ENCODE measurements at regions not wholly inside any gene's neighbourhood (a gene's known extent, or its start where the extent isn't known, plus 50 kb on each side); places are given as distances from the start of the nearest gene placed in this dataset.

DNA sequence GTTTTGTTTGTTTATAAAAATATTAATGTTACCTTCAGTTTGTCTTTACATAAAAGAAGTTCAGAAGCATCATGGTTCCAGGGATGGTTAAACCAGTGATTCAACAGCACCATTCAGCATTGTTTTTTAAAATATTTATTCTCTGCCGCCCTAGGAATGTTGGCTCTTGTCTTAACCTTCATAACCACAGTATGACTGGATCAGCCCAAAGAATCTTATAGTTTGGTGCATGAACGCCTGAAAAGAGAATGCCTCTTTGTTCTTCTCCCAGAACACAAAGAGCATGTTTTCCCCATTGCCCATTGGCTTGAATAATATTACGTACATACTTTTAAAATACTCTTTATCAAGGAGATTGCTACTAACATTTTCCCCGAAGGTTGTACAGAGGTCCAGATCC is 413.4 kb downstream of the ANXA1 start:
- Histone ChIP-seq H3K9me2 (ENCODE audit: insufficient read depth, low read length) (no peaks in the 10 kb centered on the region), H3K4me3 (ENCODE audit: low read depth, low read length, poor library complexity, severe bottlenecking) (no peak overlapping the region), H3K9me3 (ENCODE audit: low read length) (no peaks in the 10 kb centered on the region), H4K20me1 (ENCODE audit: insufficient read depth, low read length) (no peaks in the 10 kb centered on the region), H3K4me2 (ENCODE audit: low read length) (no peak overlapping the region), H3K36me3 (ENCODE audit: insufficient read depth, low read length) (no peaks in the 10 kb centered on the region), H2AFZ (ENCODE audit: low read length) (no peak overlapping the region), H3K4me1 (ENCODE audit: insufficient read depth, low read length, poor library complexity, severe bottlenecking) (no peaks in the 10 kb centered on the region), H3K79me2 (ENCODE audit: insufficient read depth, low read depth, low read length) (no peaks in the 10 kb centered on the region), H3K27ac (ENCODE audit: low read depth, low read length, poor library complexity, severe bottlenecking) (no peak overlapping the region)
- POLR2A ChIA-PET, result no interaction called here
- intact Hi-C loops (cut with micrococcal nuclease; ENCODE audit: unreplicated experiment), result no loop called here
- TF ChIP-seq EZH2phosphoT487 (IDR thresholded peaks at IDR 0.05; ENCODE audit: borderline replicate concordance, low read depth, low read length), result no peak
- TF ChIP-seq, protein P1, sequence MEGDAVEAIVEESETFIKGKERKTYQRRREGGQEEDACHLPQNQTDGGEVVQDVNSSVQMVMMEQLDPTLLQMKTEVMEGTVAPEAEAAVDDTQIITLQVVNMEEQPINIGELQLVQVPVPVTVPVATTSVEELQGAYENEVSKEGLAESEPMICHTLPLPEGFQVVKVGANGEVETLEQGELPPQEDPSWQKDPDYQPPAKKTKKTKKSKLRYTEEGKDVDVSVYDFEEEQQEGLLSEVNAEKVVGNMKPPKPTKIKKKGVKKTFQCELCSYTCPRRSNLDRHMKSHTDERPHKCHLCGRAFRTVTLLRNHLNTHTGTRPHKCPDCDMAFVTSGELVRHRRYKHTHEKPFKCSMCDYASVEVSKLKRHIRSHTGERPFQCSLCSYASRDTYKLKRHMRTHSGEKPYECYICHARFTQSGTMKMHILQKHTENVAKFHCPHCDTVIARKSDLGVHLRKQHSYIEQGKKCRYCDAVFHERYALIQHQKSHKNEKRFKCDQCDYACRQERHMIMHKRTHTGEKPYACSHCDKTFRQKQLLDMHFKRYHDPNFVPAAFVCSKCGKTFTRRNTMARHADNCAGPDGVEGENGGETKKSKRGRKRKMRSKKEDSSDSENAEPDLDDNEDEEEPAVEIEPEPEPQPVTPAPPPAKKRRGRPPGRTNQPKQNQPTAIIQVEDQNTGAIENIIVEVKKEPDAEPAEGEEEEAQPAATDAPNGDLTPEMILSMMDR (conservative IDR thresholded peaks at IDR 0.05; ENCODE audit: low read length), result no peak
- no TSS peak for BruUV-seq (replicated peaks)
- CTCF ChIA-PET (ENCODE audit: unreplicated experiment), result no interaction called here
- no peak for DNase-seq (ENCODE audit: low spot score)

DNA sequence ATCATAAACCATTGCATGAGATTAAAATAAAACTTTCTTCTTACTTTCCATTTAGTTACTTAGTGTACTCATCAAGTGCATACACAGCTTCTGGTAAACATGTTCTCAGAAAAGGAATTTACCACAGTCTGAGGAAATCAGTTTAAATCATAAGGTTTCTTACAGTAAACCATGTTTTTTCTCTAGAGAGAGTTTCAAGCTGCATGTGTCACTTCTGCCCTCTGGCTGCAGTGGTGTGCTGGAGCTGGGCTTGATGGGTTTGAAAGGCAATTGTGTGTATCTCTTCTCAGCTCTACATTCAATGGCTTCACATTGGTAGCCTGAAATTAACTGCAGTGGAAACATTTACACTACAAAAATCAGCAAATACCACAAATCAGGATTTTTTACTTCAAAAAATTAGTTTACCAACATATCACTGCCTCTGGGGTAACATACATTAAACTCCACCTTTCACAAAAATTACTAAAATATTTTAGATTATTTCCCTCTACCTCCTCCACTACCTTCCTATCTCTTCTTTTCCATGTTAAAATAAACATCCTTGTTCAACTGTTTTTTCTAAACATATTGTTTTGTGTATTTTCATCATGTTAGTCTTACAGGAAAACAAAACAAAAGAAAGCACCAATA is 414.3 kb downstream of the ANXA1 start:
- no TSS peak for BruUV-seq (replicated peaks)
- H4K20me1 ChIP-seq (ENCODE audit: insufficient read depth, low read length), result no peaks in the 10 kb centered on the region
- DNase-seq (ENCODE audit: low spot score), result no peak

DNA sequence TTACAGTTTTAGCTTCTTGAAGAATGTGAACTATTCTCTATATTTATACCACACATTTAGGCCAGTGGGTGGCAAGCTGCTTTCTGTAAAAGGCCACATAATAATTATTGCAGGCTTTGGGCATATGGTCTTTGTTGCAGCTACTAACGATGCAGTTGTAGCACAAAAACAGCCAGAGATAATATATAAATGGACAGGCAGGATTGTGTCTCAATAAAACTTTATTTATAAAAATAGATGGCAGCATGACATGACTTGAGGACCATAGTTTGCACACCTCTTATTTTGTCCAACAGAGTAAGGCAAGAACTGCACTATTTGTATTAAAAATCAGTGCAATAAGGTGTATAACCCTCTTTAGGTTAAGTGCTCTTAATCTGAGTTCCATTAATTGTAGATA is 415.0 kb downstream of the ANXA1 start:
- Histone ChIP-seq H3K9me2 (ENCODE audit: insufficient read depth, low read length) (no peaks in the 10 kb centered on the region), H3K27ac (ENCODE audit: low read depth, low read length, poor library complexity, severe bottlenecking) (no peak overlapping the region), H3K9me3 (ENCODE audit: low read length) (no peaks in the 10 kb centered on the region), H3K4me2 (ENCODE audit: low read length) (no peak overlapping the region), H3K79me2 (ENCODE audit: insufficient read depth, low read depth, low read length) (no peaks in the 10 kb centered on the region), H3K36me3 (ENCODE audit: insufficient read depth, low read length) (no peaks in the 10 kb centered on the region), H3K4me3 (ENCODE audit: low read depth, low read length, poor library complexity, severe bottlenecking) (no peak overlapping the region), H4K20me1 (ENCODE audit: insufficient read depth, low read length) (no peaks in the 10 kb centered on the region), H3K4me1 (ENCODE audit: insufficient read depth, low read length, poor library complexity, severe bottlenecking) (no peaks in the 10 kb centered on the region), H2AFZ (ENCODE audit: low read length) (no peak overlapping the region)
- DNase-seq (ENCODE audit: low spot score), result no peak
- ChIA-PET CTCF (ENCODE audit: unreplicated experiment) (no interaction called here), POLR2A (no interaction called here)
- BruUV-seq (replicated peaks), result no TSS peak
- intact Hi-C loops (cut with micrococcal nuclease; ENCODE audit: unreplicated experiment), result no loop called here
- TF ChIP-seq, protein P1 (conservative IDR thresholded peaks at IDR 0.05; ENCODE audit: low read length), result no peak
- no peak for TF ChIP-seq EZH2phosphoT487 (IDR thresholded peaks at IDR 0.05; ENCODE audit: borderline replicate concordance, low read depth, low read length)

More for the DNA sequence above, 414.3 kb downstream of the ANXA1 start:
- CTCF ChIA-PET (ENCODE audit: unreplicated experiment), result no interaction called here
- H3K4me1 ChIP-seq (ENCODE audit: insufficient read depth, low read length, poor library complexity, severe bottlenecking), result no peaks in the 10 kb centered on the region
- H3K27ac ChIP-seq (ENCODE audit: low read depth, low read length, poor library complexity, severe bottlenecking), result no peak overlapping the region
- no peak overlapping the region for H3K4me3 ChIP-seq (ENCODE audit: low read depth, low read length, poor library complexity, severe bottlenecking)
- intact Hi-C loops (cut with micrococcal nuclease; ENCODE audit: unreplicated experiment), result no loop called here
- no peaks in the 10 kb centered on the region for H3K36me3 ChIP-seq (ENCODE audit: insufficient read depth, low read length)
- no peaks in the 10 kb centered on the region for H3K9me2 ChIP-seq (ENCODE audit: insufficient read depth, low read length)
- TF ChIP-seq EZH2phosphoT487 (IDR thresholded peaks at IDR 0.05; ENCODE audit: borderline replicate concordance, low read depth, low read length), result no peak
- TF ChIP-seq, protein P1 (conservative IDR thresholded peaks at IDR 0.05; ENCODE audit: low read length), result 0 out of 2 replicates have a peak, but pooled peaks have one; percentile 30
- no peaks in the 10 kb centered on the region for H3K79me2 ChIP-seq (ENCODE audit: insufficient read depth, low read depth, low read length)
- H3K9me3 ChIP-seq (ENCODE audit: low read length), result no peaks in the 10 kb centered on the region
- H3K4me2 ChIP-seq (ENCODE audit: low read length), result no peak overlapping the region
- H2AFZ ChIP-seq (ENCODE audit: low read length), result no peak overlapping the region
- POLR2A ChIA-PET, result no interaction called here

Data from OCI-LY7 (cell line).